CD8-positive, alpha-beta memory T cell (primary cell): ENCODE measurements at regions not wholly inside any gene's neighbourhood (a gene's known extent, or its start where the extent isn't known, plus 50 kb on each side); places are given as distances from the start of the nearest gene placed in this dataset.
"Not testable (repeated sequence)": the region's sequence is repeated elsewhere in the genome, so short reads cannot be mapped to it uniquely, and the experiment has no call there.

Experiments used
- CTCF ChIA-PET: fragments of 350-600 bp; sonication (Branson Sonifier 250); formaldehyde crosslinking; loops from one replicate; lab custom pipeline; 2021; ENCODE audit warnings: antibody characterized with exemption; lab: Charles Lee
- POLR2A ChIA-PET: fragments of 350-600 bp; sonication (Branson Sonifier 250); formaldehyde crosslinking; loops from one replicate; lab custom pipeline; 2021; ENCODE audit warnings: antibody characterized with exemption; lab: Charles Lee
- DNase-seq, 5 donors: peaks; one replicate each; pipeline versions ENCODE4 v3.0.0 to v3.0.0-alpha.2; 2020 to 2022; ENCODE audit warnings: mixed read lengths in 1 of 5
- H3K27ac ChIP-seq: one replicate; pipeline ENCODE4 v1.7.0; 2013; ENCODE audit warnings: low read depth, mild to moderate bottlenecking, low read length, moderate library complexity
- H3K27me3 ChIP-seq: 2 replicates; pipeline ENCODE4 v1.7.0; 2013; ENCODE audit warnings: low read length, mild to moderate bottlenecking; ENCODE audit not compliant: insufficient read depth, poor library complexity, severe bottlenecking
- H3K36me3 ChIP-seq: 2 replicates; pipeline ENCODE4 v1.7.0; 2013; ENCODE audit warnings: mild to moderate bottlenecking, low read length, moderate library complexity; ENCODE audit not compliant: insufficient read depth
- H3K4me1 ChIP-seq: 2 replicates; pipeline ENCODE4 v1.7.0; 2013; ENCODE audit warnings: mild to moderate bottlenecking, low read length, moderate library complexity; ENCODE audit not compliant: insufficient read depth
- H3K4me3 ChIP-seq: 2 replicates; pipeline ENCODE4 v1.7.0; 2013; ENCODE audit warnings: mild to moderate bottlenecking, low read length
- H3K9me3 ChIP-seq: 2 replicates; pipeline ENCODE4 v1.7.0; 2013; ENCODE audit warnings: mild to moderate bottlenecking, low read length
- H3K27ac Mint-ChIP-seq, 8 donors: one replicate each; pipeline ENCODE4 v1.8.0; 2020 to 2021; ENCODE audit warnings: mixed read lengths in 8 of 8, mild to moderate bottlenecking in 6 of 8, inconsistent platforms in 3 of 8, moderate library complexity in 3 of 8
- H3K27me3 Mint-ChIP-seq, 2 donors: one replicate each; pipeline ENCODE4 v1.8.0; 2020 to 2021; ENCODE audit warnings: mixed read lengths in 2 of 2, mild to moderate bottlenecking in 1 of 2, moderate library complexity in 1 of 2
- H3K36me3 Mint-ChIP-seq, 3 donors: one replicate each; pipeline ENCODE4 v1.8.0; 2020 to 2021; ENCODE audit warnings: mixed read lengths in 3 of 3, inconsistent platforms in 1 of 3, mild to moderate bottlenecking in 1 of 3
- H3K4me1 Mint-ChIP-seq, 3 donors: one replicate each; pipeline ENCODE4 v1.8.0; 2020 to 2021; ENCODE audit warnings: mixed read lengths in 3 of 3, inconsistent platforms in 1 of 3, mild to moderate bottlenecking in 1 of 3
- H3K4me3 Mint-ChIP-seq, 7 donors: one replicate each; pipeline ENCODE4 v1.8.0; 2020 to 2021; ENCODE audit warnings: mixed read lengths in 7 of 7, mild to moderate bottlenecking in 6 of 7, moderate library complexity in 4 of 7, inconsistent platforms in 2 of 7
- H3K9me3 Mint-ChIP-seq, 5 donors: one replicate each; pipeline ENCODE4 v1.8.0; 2020 to 2022; ENCODE audit warnings: mixed read lengths in 5 of 5, mild to moderate bottlenecking in 3 of 5, moderate library complexity in 2 of 5, inconsistent platforms in 1 of 5

DNA sequence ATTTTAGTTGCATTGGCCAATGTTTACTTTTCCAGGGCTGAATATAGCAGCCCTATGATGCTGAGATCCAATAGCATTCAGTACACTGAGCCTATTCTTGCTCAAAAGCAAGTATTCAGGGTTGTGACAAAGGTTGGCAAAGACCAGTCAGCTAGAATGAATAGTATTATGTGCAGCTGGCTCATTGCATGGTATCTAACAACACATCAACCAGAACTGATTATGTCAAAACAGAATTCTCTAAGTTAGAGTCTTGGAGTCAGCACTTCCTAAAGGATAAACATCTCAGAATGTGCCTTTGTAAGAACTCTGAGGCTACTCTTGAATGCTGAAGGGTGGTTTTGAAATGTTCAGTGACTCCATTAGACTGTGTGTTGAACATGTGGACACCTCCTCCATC, 774.5 kb upstream of the RGMB start:
- Mint-ChIP-seq H3K36me3 (no peaks in the 10 kb centered on the region), H3K4me3 (no peak overlapping the region), H3K27ac (no peak overlapping the region), H3K27me3 (no peaks in the 10 kb centered on the region), H3K4me1 (no peaks in the 10 kb centered on the region), H3K9me3 (peaks cover 2 to 14% (median 4%) of the 10 kb centered on the region in 5 donors)
- H3K27me3 ChIP-seq: no peaks in the 10 kb centered on the region
- H3K36me3 ChIP-seq: no peaks in the 10 kb centered on the region
- no peaks in the 10 kb centered on the region for H3K9me3 ChIP-seq
- ChIA-PET CTCF (no interaction called here), POLR2A (no interaction called here)
- no peak overlapping the region for H3K4me3 ChIP-seq
- H3K4me1 ChIP-seq: no peaks in the 10 kb centered on the region
- H3K27ac ChIP-seq: no peak overlapping the region
- DNase-seq: no peak

DNA sequence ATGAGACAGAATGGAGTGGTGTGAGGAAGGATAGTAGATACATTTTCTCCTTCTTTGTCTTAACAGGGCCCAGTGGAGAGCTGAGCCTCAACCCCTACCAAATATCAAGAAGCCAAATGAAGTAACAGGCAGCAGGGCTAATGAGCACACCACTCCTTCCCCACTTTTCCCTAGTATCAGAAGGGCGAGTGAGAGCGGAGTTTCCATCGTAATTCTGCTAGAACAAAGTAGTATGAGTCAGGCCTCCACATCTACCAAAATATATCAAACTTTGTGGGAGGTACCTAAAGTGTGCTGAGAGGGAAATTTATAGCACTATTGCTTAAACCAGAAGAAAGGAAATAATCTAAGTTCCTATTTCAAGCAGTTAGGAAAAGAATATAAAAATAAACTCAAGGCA, 769.0 kb upstream of the RGMB start:
- no peak overlapping the region for H3K4me3 Mint-ChIP-seq
- H3K9me3 Mint-ChIP-seq: peaks cover 0 to 10% (median 3%) of the 10 kb centered on the region in 5 donors
- no peaks in the 10 kb centered on the region for H3K4me1 Mint-ChIP-seq
- Histone ChIP-seq H3K27me3 (no peaks in the 10 kb centered on the region), H3K4me1 (no peaks in the 10 kb centered on the region), H3K9me3 (no peaks in the 10 kb centered on the region), H3K27ac (no peak overlapping the region), H3K36me3 (no peaks in the 10 kb centered on the region), H3K4me3 (no peak overlapping the region)
- H3K27me3 Mint-ChIP-seq: no peaks in the 10 kb centered on the region
- no peaks in the 10 kb centered on the region for H3K36me3 Mint-ChIP-seq
- POLR2A ChIA-PET: no interaction called here
- CTCF ChIA-PET: no interaction called here
- no peak for DNase-seq
- no peak overlapping the region for H3K27ac Mint-ChIP-seq

DNA sequence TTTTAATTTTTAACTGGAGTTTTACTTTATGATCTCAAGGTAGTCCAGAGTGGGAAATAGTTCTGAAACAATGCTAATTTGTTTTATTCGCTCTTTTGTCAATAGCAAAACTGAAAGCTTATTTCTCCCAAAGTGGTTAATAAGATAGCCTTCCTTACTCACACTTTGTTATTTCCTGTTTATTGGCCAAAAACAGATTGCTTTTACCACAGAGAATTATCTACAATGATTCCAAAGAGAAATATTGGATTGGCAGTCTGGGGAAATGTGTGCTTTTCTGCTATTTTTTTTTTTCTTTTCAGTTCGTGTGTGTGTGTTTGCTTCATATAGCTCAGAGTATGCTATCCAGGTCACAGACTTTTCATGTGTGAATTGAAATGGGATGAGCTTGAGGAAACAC, 756.7 kb upstream of the RGMB start:
- Histone ChIP-seq H3K4me3 (no peak overlapping the region), H3K27ac (no peak overlapping the region), H3K27me3 (no peaks in the 10 kb centered on the region), H3K4me1 (no peaks in the 10 kb centered on the region), H3K9me3 (no peaks in the 10 kb centered on the region), H3K36me3 (no peaks in the 10 kb centered on the region)
- no peak for DNase-seq
- Mint-ChIP-seq H3K4me3 (no peak overlapping the region), H3K9me3 (peaks cover 0 to 6% (median 2%) of the 10 kb centered on the region in 5 donors), H3K36me3 (no peaks in the 10 kb centered on the region), H3K27me3 (no peaks in the 10 kb centered on the region), H3K4me1 (no peaks in the 10 kb centered on the region), H3K27ac (no peak overlapping the region)
- POLR2A ChIA-PET: no interaction called here
- CTCF ChIA-PET: no interaction called here

DNA sequence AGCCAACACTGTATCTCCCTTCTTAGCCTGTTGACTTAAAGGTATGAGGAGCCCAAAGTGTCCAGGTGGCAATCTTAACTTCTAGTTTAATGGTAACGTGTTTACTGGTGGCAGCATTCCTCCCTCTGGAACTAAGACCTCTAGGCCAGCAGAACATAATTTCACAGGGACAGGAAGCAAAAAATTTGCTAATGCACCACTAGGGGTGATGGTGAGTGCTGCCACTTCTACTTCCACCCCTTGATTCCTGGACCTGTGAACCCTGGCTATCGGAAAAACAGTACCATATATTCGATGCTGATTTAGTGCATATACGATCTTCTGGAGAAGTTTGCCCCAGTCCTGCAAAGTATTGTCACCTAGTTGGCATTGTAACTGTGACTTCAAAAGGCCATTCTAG, 743.2 kb upstream of the RGMB start:
- H3K9me3 ChIP-seq, H3K4me3 Mint-ChIP-seq, H3K4me1 Mint-ChIP-seq, H3K36me3 Mint-ChIP-seq, H3K4me3 ChIP-seq, CTCF ChIA-PET, DNase-seq, POLR2A ChIA-PET, H3K4me1 ChIP-seq, H3K27me3 Mint-ChIP-seq, H3K27ac Mint-ChIP-seq, H3K27ac ChIP-seq, H3K36me3 ChIP-seq, H3K27me3 ChIP-seq: not testable (repeated sequence)
- peaks cover 3 to 14% (median 9%) of the 10 kb centered on the region in 5 donors for H3K9me3 Mint-ChIP-seq

DNA sequence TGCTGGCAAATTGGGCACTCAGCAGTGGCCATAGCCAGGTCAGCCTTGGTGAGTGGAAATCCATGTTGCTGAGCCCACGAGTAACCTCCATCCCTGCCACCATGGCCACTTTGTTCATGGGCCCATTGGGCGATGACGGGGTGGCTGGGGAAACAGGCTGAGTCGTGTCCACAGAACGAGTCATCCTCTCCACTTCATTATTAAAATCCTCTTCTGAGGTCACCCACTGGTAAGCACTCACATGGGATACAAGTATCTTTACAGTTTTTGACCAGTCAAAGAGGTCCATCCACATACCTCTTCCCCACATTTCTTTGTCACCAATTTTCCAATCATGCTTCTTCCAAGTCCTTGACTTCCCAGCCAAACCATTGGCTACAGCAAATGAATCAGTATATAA, 742.4 kb upstream of the RGMB start:
- H3K27ac Mint-ChIP-seq, H3K36me3 ChIP-seq, H3K4me3 Mint-ChIP-seq, H3K4me3 ChIP-seq, H3K36me3 Mint-ChIP-seq, CTCF ChIA-PET, H3K27ac ChIP-seq, H3K27me3 Mint-ChIP-seq, H3K9me3 ChIP-seq, H3K4me1 Mint-ChIP-seq, H3K27me3 ChIP-seq, DNase-seq, POLR2A ChIA-PET, H3K4me1 ChIP-seq: not testable (repeated sequence)
- H3K9me3 Mint-ChIP-seq: peaks cover 1 to 11% (median 6%) of the 10 kb centered on the region in 5 donors

DNA sequence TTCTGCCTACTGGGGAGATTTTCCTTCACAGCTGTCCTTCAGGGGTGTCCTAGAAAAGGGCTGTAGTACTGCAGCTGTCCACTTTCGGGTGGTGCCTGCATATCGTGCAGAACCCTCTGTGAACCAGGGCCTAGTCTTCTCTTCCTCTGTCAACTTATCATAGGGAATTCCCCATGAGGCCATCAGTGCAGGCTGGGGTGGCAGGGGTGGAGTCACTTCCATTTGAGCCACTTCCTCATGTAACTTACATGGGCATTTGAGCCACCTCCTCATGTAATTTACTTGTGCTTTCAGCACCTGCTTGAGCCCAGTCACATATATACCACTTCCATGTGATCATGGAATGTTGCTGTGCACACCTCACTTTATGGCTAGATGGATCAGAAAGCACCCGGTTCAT, 742.0 kb upstream of the RGMB start:
- Histone ChIP-seq H3K27ac (no peak overlapping the region), H3K4me3 (no peak overlapping the region)
- POLR2A ChIA-PET: no interaction called here

DNA sequence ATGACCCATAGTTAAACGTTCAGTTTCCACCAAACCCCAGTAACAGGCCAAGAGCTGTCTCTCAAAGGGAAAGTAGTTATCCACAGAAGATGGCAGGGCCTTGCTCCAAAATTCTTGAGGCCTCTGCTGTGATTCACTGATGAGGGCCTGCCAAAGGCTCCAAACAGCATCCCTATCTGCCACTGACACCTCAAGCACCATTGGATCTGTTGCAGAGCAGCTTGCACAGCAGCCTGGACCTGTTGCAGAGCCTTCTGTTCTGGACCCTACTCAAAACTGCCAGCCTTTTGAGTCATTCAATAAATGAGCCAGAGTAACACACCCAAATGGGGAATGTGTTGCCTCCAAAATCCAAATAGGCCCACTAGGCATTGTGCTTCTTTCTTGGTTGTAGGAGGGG, 741.5 kb upstream of the RGMB start:
- H3K9me3 Mint-ChIP-seq: peaks cover 0 to 10% (median 4%) of the 10 kb centered on the region in 5 donors
- no peak overlapping the region for H3K4me3 ChIP-seq
- no peaks in the 10 kb centered on the region for H3K27me3 ChIP-seq
- H3K27ac Mint-ChIP-seq: no peak overlapping the region
- no peaks in the 10 kb centered on the region for H3K36me3 ChIP-seq
- no peak for DNase-seq
- H3K4me3 Mint-ChIP-seq: no peak overlapping the region
- H3K27ac ChIP-seq: no peak overlapping the region
- H3K4me1 ChIP-seq: no peaks in the 10 kb centered on the region
- no peaks in the 10 kb centered on the region for H3K4me1 Mint-ChIP-seq
- no peaks in the 10 kb centered on the region for H3K9me3 ChIP-seq
- POLR2A ChIA-PET: no interaction called here
- H3K36me3 Mint-ChIP-seq: no peaks in the 10 kb centered on the region
- no peaks in the 10 kb centered on the region for H3K27me3 Mint-ChIP-seq
- CTCF ChIA-PET: no interaction called here

More for the DNA sequence above, 742.0 kb upstream of the RGMB start:
- no peak for DNase-seq
- H3K27ac Mint-ChIP-seq: no peak overlapping the region
- Histone ChIP-seq H3K36me3 (no peaks in the 10 kb centered on the region), H3K9me3 (no peaks in the 10 kb centered on the region), H3K4me1 (no peaks in the 10 kb centered on the region), H3K27me3 (no peaks in the 10 kb centered on the region)
- peaks cover 0 to 10% (median 4%) of the 10 kb centered on the region in 5 donors for H3K9me3 Mint-ChIP-seq
- H3K4me1 Mint-ChIP-seq: no peaks in the 10 kb centered on the region
- CTCF ChIA-PET: no interaction called here
- H3K4me3 Mint-ChIP-seq: no peak overlapping the region
- H3K27me3 Mint-ChIP-seq: no peaks in the 10 kb centered on the region
- H3K36me3 Mint-ChIP-seq: no peaks in the 10 kb centered on the region

DNA sequence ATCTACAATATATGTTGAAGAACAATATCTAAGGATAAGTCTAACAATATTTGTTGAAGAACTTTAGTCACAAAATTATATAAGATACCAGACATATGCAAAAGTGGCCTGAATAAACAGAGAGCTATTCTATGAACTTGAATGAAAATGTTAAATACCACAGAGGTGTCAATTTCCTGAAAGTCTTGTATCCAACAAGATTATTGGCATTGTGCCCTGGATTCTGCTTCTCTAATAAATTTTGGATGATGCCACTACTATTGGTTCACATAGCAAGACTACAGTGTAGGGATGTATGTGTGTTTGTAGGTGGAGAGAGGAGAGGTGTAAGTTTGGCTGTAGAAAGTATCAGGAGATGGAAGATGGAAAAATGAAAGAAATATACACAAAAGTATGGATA, 731.8 kb upstream of the RGMB start:
- CTCF ChIA-PET: no interaction called here
- H3K9me3 ChIP-seq: no peaks in the 10 kb centered on the region
- DNase-seq: no peak

DNA sequence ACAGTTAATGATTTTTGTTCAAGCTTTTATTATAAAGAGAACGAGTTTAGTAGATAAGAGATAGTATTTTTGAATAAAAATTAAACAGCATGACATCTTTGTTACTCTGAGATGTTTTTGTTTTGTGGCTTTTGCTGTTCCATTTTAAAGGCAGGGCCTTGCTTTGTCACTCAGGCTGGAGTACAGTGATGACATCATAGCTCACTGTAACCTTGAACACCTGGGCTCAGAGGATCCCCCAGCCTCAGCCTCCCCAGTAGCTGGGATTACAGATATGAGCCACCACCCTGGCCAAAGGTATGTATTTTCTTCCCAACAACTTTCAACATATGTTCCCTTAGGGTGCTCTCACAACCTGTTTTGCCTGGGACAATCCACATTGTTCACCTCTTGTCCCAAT, 730.9 kb upstream of the RGMB start:
- CTCF ChIA-PET: no interaction called here
- Mint-ChIP-seq H3K36me3 (no peaks in the 10 kb centered on the region), H3K9me3 (no peaks in the 10 kb centered on the region), H3K4me1 (no peaks in the 10 kb centered on the region), H3K27me3 (no peaks in the 10 kb centered on the region), H3K4me3 (no peak overlapping the region), H3K27ac (no peak overlapping the region)
- H3K9me3 ChIP-seq: no peaks in the 10 kb centered on the region
- no peak for DNase-seq
- H3K27me3 ChIP-seq: no peaks in the 10 kb centered on the region
- H3K4me3 ChIP-seq: no peak overlapping the region
- POLR2A ChIA-PET: no interaction called here
- no peaks in the 10 kb centered on the region for H3K4me1 ChIP-seq
- no peaks in the 10 kb centered on the region for H3K36me3 ChIP-seq
- no peak overlapping the region for H3K27ac ChIP-seq

More for the DNA sequence above, 731.8 kb upstream of the RGMB start:
- no peaks in the 10 kb centered on the region for H3K9me3 Mint-ChIP-seq
- Histone ChIP-seq H3K4me1 (no peaks in the 10 kb centered on the region), H3K4me3 (no peak overlapping the region), H3K27me3 (no peaks in the 10 kb centered on the region), H3K36me3 (no peaks in the 10 kb centered on the region), H3K27ac (no peak overlapping the region)
- H3K36me3 Mint-ChIP-seq: no peaks in the 10 kb centered on the region
- H3K4me3 Mint-ChIP-seq: no peak overlapping the region
- POLR2A ChIA-PET: no interaction called here
- no peaks in the 10 kb centered on the region for H3K27me3 Mint-ChIP-seq
- no peaks in the 10 kb centered on the region for H3K4me1 Mint-ChIP-seq
- H3K27ac Mint-ChIP-seq: no peak overlapping the region
